ENCODE measurements at regions not wholly inside any gene's neighbourhood (a gene's known extent, or its start where the extent isn't known, plus 50 kb on each side); places are given as distances from the start of the nearest gene placed in this dataset.

DNA sequence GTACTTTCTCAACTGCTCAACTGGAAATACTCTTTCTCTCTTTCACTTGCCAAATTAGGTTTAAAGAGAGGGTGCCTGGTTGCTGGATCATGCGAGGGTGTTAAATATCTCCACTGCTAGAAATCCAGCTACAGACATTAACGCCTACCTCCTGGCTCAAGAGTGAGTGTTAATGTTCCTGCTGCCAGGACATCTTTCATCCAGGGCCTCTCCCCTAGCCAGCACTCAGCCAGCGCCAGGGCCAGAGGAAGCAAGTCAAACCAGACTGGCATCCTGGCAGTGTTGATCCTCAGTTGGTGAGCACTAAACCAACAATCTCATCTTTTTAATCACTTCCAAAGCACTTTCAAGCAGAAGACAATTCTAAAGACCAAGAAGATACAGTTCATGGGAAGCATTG, 92.9 kb upstream of the BARHL2 start:
- H3K4me1 Mint-ChIP-seq (ENCODE audit: low read depth): no peaks in the 10 kb centered on the region
- peaks cover 19% of the 10 kb centered on the region for H3K27me3 Mint-ChIP-seq
- peaks cover 5% of the 10 kb centered on the region for H3K9me3 Mint-ChIP-seq (ENCODE audit: low read depth)
- H3K27ac Mint-ChIP-seq: no peak overlapping the region
- peaks cover 4% of the 10 kb centered on the region for H3K36me3 Mint-ChIP-seq
- no peak overlapping the region for H3K4me3 Mint-ChIP-seq

DNA sequence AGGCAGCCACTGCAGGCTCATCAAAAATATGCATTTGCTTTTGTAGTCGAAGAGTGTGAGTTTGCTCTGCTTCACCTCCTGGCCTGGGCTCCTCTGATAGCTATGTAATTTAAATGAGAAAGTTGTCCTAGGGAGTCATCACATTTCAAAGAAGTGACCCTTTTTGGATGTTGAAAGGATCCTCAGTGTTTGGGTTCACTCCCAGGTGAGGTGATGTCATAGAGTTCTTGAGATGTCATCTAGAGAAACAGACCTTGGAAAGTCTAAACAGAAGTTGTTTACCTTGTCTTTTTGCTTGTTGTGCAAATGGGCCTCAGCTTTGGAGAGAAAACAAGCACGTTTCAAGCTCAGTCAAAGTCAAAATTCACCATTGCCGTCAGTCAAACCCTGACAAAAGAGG, 92.0 kb upstream of the BARHL2 start:
- Mint-ChIP-seq H3K4me3 (no peak overlapping the region), H3K36me3 (peaks cover 4% of the 10 kb centered on the region), H3K4me1 (ENCODE audit: low read depth) (no peaks in the 10 kb centered on the region), H3K27me3 (peaks cover 18% of the 10 kb centered on the region), H3K9me3 (ENCODE audit: low read depth) (peaks cover 5% of the 10 kb centered on the region), H3K27ac (no peak overlapping the region)

DNA sequence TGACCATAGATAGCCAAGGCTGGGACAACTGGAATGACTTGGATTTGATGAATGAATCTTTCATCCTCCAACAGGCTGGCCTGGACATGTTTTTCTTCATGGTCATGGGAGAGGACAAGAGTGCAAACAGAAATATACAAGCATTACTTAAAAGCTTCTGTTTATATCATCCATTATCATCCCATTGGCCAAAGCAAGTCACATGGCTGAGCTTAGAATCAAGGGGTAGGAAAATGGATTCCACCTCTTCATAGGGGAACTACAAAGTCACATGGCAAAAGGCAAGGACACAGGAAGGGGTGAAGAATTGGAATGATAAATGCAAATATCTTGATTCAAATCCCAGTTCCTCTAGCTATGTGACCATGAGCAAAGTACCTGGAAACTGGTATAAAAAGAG, 90.2 kb upstream of the BARHL2 start:
- no peak overlapping the region for H3K4me3 Mint-ChIP-seq
- H3K4me1 Mint-ChIP-seq (ENCODE audit: low read depth): no peaks in the 10 kb centered on the region
- peaks cover 20% of the 10 kb centered on the region for H3K27me3 Mint-ChIP-seq
- peaks cover 5% of the 10 kb centered on the region for H3K9me3 Mint-ChIP-seq (ENCODE audit: low read depth)
- H3K27ac Mint-ChIP-seq: no peak overlapping the region
- H3K36me3 Mint-ChIP-seq: peaks cover 4% of the 10 kb centered on the region

DNA sequence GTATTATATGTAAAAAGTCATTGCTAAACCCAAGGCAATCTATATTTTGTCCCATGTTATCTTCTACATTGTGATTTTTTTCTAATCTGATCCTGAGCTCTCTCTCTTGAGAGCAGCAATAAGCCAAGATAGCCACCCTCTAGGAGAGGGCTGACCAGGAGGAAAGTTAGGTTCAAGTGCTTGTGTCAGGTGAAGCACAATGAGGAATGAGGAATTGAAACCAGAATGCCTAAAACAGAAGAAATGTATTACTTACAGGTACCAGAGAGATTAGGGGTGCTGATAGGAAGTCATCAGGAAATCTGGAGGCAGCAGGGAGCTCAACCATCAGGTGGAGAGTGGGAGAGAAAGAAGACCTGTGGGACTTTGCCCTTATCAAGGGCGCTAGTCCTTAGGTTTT, 85.5 kb upstream of the BARHL2 start:
- no peak overlapping the region for H3K4me3 Mint-ChIP-seq
- peaks cover 5% of the 10 kb centered on the region for H3K9me3 Mint-ChIP-seq (ENCODE audit: low read depth)
- H3K4me1 Mint-ChIP-seq (ENCODE audit: low read depth): no peaks in the 10 kb centered on the region
- no peak overlapping the region for H3K27ac Mint-ChIP-seq
- H3K36me3 Mint-ChIP-seq: peaks cover 4% of the 10 kb centered on the region
- H3K27me3 Mint-ChIP-seq: peaks cover 14% of the 10 kb centered on the region

DNA sequence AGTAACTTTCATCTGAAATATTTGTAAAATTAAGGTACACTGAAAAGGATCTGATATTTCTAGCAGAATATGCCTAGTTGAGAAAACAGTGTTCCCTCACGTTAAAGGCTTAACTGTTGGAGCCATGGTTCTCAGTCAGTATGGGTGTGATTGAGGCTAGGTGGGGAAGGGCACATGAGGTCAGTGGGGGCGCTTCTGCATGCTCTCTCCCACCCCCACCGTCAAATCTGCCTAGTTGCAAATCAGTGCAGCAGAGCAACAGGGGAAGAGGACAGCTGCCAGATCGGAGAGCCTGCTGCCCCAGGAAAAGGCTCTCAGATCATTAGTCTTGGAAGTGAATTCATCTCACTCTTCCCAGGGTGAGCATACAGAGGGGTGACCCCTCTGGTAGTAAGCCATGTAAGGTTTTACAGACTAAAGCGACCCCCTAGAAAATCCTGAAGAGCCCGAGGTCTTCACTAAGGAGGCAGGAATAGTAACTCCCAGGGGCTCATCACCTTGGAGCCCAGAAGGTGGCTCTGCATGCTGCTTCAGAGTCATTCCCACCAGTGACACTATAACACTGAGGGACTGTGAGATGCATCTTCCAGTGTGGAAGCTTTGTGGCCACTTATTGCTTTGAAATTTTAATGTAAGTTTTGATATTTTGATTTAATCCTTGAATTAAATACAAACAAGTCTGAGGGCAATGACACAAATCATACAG, 83.1 kb upstream of the BARHL2 start:
- H3K27me3 Mint-ChIP-seq: peaks cover 12% of the 10 kb centered on the region
- peaks cover 1% of the 10 kb centered on the region for H3K36me3 Mint-ChIP-seq
- no peak overlapping the region for H3K27ac Mint-ChIP-seq
- peaks cover under 1% of the 10 kb centered on the region for H3K9me3 Mint-ChIP-seq (ENCODE audit: low read depth)
- no peak overlapping the region for H3K4me3 Mint-ChIP-seq
- no peaks in the 10 kb centered on the region for H3K4me1 Mint-ChIP-seq (ENCODE audit: low read depth)

DNA sequence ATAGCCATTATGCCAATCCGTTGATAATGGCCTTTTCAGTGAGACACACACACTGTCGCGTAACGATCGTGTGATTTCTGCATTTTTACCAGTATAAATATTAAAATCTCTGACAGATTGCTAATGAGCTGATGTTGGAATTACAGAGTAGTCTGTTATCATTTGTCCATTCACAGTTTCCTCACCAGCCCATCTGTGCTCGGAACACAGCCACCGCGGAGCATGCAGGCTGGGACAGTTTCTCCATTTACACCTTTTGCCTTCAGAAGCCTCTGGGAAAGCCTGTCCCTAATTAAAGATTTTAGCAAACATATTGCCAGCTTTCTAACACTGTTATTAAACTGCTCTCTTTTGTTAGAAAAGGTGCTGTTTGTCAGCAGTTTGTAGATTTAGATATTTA, 82.2 kb upstream of the BARHL2 start:
- no peak overlapping the region for H3K27ac Mint-ChIP-seq
- H3K9me3 Mint-ChIP-seq (ENCODE audit: low read depth): no peaks in the 10 kb centered on the region
- no peaks in the 10 kb centered on the region for H3K36me3 Mint-ChIP-seq
- H3K27me3 Mint-ChIP-seq: peaks cover 9% of the 10 kb centered on the region
- H3K4me3 Mint-ChIP-seq: no peak overlapping the region
- H3K4me1 Mint-ChIP-seq (ENCODE audit: low read depth): no peaks in the 10 kb centered on the region

DNA sequence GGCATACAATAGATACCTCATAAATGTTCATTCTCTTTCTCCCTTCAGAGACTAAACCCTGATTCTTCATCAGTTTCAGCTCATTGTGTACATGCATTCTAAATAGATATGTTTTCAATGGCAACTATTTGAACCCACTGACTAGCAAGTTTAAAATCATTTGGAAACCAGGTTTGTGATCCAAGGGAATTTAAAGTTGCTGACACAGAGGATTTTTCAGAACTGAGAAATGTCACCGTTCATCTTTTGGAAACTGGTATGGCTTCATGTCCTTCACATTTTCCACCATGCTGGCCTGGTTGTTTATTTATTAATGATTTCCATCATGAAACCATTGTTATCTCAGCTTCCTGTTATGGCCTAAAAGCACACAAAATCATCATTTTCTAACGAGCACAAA, 81.8 kb upstream of the BARHL2 start:
- Mint-ChIP-seq H3K36me3 (no peaks in the 10 kb centered on the region), H3K9me3 (ENCODE audit: low read depth) (no peaks in the 10 kb centered on the region), H3K4me3 (no peak overlapping the region), H3K27me3 (peaks cover 10% of the 10 kb centered on the region), H3K4me1 (ENCODE audit: low read depth) (no peaks in the 10 kb centered on the region), H3K27ac (no peak overlapping the region)

DNA sequence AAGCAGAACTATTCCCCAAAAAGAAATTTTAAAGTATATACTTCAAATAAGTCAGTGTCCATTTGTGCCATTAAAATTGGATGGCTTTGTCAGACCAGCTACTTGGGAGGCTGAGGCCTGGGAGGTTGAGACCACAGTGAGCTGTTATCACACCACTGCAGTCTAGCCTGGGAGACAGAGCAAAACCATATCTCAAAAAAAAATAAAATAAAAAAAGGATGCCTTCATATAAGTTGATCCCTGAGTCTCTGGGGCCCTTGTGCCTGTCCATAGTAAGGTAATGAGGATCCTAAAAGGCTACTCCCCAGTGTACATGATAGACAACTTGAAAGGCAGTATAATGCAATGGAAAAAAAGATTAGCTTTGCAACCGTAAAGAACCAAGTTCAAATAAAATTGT, 81.2 kb upstream of the BARHL2 start:
- no peaks in the 10 kb centered on the region for H3K9me3 Mint-ChIP-seq (ENCODE audit: low read depth)
- H3K27me3 Mint-ChIP-seq: peaks cover 7% of the 10 kb centered on the region
- no peaks in the 10 kb centered on the region for H3K4me1 Mint-ChIP-seq (ENCODE audit: low read depth)
- no peak overlapping the region for H3K4me3 Mint-ChIP-seq
- H3K36me3 Mint-ChIP-seq: no peaks in the 10 kb centered on the region
- H3K27ac Mint-ChIP-seq: no peak overlapping the region

DNA sequence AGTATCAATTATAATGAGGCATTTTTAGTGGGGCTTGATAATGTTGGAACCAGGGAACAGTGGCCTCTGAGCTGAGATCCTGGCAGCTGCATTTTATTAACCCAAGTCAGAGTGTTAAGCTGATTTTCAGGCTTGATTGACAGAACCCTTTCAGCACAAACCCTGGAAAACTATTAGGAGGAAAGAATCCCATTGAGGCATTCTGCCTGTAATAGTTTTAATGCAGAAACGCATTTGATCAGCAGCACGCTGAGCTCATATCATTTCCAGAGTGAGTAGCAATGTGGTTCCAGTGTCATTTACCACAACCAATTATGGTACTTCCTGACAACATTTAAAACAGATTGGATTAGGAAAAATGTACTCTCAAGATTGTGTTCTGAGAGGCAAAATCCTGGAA, 78.3 kb upstream of the BARHL2 start:
- Mint-ChIP-seq H3K27ac (no peak overlapping the region), H3K4me3 (no peak overlapping the region), H3K36me3 (no peaks in the 10 kb centered on the region), H3K4me1 (ENCODE audit: low read depth) (no peaks in the 10 kb centered on the region), H3K9me3 (ENCODE audit: low read depth) (no peaks in the 10 kb centered on the region), H3K27me3 (peaks cover 15% of the 10 kb centered on the region)

DNA sequence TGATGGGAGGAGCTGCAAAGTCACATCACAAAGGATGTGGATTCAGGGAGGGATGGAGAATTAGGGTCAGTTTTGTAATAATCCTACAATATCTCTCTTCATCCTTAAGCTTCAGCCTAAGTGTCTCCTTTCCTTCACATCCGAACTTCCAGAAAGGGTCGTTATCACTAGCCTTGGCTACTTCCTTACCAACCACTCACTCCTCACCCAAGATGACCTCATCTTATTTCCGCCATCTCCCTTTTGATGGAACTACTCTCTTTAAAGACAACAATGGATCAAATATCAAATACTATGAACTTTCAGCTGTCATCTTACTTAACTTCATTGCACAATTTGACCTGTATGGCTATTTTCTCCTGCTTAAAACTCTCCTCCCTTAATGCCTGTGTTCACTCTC, 69.6 kb upstream of the BARHL2 start:
- Mint-ChIP-seq H3K4me3 (no peak overlapping the region), H3K4me1 (ENCODE audit: low read depth) (no peaks in the 10 kb centered on the region), H3K27me3 (peaks cover 22% of the 10 kb centered on the region), H3K9me3 (ENCODE audit: low read depth) (no peaks in the 10 kb centered on the region), H3K36me3 (peaks cover 2% of the 10 kb centered on the region), H3K27ac (no peak overlapping the region)

DNA sequence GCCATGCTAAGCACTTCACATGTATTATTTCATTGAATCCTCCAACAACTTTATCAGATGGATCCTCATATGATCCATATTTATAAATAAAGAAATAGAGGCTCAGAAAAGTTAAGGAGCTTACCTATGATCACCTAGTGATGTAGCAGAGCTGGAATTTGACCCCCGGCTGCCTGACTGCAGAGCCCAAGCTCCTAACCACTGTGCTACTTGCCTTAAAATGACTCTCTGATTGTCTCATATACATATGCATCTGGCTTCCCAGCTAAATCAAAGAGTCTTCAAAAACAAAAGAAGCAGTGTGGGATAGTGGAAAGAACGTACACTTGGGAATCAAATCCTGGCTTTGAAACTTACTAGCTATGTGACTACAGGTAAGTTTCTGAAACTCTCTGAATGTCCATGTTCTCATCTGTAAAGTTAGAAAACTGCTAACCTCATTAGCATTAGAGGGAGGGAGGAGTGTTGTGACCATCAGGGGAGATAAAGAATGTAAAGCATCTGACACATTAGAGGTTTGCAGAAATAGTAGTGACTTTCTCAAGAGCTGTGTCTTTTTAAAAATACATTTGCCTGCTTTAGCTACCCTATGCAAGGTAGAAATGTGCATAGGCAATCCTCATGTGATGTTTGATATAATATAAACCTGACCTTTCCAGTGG, 67.2 kb upstream of the BARHL2 start:
- Mint-ChIP-seq H3K27me3 (peaks cover 10% of the 10 kb centered on the region), H3K4me3 (no peak overlapping the region), H3K27ac (no peak overlapping the region), H3K4me1 (ENCODE audit: low read depth) (no peaks in the 10 kb centered on the region), H3K9me3 (ENCODE audit: low read depth) (no peaks in the 10 kb centered on the region), H3K36me3 (no peaks in the 10 kb centered on the region)

DNA sequence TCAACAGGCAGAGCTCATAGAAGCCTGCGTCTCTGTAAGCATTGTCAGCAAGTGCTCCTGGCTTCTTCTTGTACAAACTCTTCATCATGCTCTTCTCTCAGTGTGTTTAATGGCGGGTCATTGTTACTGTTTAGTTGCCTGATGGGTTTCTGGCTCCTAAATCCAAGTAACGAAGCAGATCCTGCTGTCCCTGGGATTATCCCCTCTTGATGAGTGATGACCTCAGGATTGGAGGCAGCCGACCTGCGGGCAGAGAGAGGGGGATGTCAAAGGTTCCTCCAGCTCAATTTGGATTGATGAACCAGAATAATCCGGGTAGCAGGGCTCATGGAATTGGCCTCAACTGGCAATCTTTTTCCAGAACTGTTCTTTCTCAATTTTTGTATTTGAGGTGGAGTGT, 66.1 kb upstream of the BARHL2 start:
- Mint-ChIP-seq H3K4me1 (ENCODE audit: low read depth) (no peaks in the 10 kb centered on the region), H3K4me3 (no peak overlapping the region), H3K9me3 (ENCODE audit: low read depth) (no peaks in the 10 kb centered on the region), H3K27ac (no peak overlapping the region), H3K36me3 (no peaks in the 10 kb centered on the region), H3K27me3 (peaks cover 10% of the 10 kb centered on the region)

DNA sequence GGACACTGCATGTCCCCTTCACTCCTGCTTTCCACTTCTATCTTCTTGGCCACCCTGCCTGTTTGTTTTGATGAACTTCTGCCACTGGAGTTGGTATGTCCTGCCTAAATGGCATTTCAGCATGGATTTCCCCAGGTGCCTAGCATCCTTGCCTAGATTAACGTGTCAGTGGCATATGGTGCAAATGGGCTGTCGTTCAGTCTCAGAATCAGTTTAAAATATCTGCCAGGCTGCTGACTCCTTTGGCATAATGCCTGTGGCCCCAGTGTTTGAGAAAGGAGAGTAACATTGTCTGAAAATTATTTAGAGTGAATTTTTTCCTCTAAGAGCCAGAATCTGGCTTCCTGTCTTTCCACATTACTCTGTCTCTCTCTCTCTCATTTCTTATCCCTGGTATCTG, 64.9 kb upstream of the BARHL2 start:
- H3K27ac Mint-ChIP-seq: no peak overlapping the region
- H3K4me1 Mint-ChIP-seq (ENCODE audit: low read depth): no peaks in the 10 kb centered on the region
- no peaks in the 10 kb centered on the region for H3K9me3 Mint-ChIP-seq (ENCODE audit: low read depth)
- H3K4me3 Mint-ChIP-seq: no peak overlapping the region
- H3K36me3 Mint-ChIP-seq: no peaks in the 10 kb centered on the region
- H3K27me3 Mint-ChIP-seq: peaks cover 10% of the 10 kb centered on the region

DNA sequence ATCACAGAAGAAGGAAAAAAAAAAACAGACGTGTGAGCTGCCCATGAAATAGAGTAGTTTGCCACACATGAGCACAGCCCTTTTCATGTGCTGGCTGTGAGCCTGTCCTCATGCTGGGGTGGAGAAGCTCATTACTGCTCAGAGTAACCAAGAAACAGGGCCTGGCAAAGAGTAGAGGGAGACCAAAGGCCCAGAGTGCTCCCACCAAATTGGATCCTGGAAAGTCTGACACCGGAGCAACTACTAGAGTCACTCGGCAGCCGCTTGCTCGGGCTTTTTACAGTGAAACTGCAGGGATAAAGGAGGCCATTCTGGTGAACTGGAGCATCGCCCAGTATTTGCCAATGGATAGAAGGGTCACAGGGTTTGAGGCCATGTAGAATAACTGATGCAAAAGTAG, 64.4 kb upstream of the BARHL2 start:
- H3K36me3 Mint-ChIP-seq: no peaks in the 10 kb centered on the region
- no peak overlapping the region for H3K27ac Mint-ChIP-seq
- no peaks in the 10 kb centered on the region for H3K4me1 Mint-ChIP-seq (ENCODE audit: low read depth)
- H3K9me3 Mint-ChIP-seq (ENCODE audit: low read depth): no peaks in the 10 kb centered on the region
- H3K4me3 Mint-ChIP-seq: no peak overlapping the region
- peaks cover 13% of the 10 kb centered on the region for H3K27me3 Mint-ChIP-seq

DNA sequence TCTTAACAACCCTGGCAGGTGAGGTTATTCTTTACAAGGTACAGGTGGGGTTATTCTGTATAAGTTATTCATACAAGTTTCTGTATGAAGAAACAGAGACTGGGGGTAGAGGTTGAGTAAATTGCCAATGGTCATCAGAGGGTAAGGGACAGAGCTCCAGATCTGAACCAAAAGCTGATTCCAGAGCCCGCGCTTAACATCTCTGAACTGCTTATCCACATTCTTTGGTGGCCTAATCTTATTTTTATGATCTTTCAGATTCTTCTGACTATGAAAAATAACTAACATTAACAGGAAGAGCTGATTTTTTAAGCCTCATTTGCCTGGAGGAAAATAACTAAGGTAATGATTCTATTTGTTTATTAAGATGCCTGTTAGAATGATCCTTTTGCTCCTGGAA, 63.9 kb upstream of the BARHL2 start:
- Mint-ChIP-seq H3K36me3 (no peaks in the 10 kb centered on the region), H3K27ac (no peak overlapping the region), H3K9me3 (ENCODE audit: low read depth) (no peaks in the 10 kb centered on the region), H3K27me3 (peaks cover 13% of the 10 kb centered on the region), H3K4me3 (no peak overlapping the region), H3K4me1 (ENCODE audit: low read depth) (no peaks in the 10 kb centered on the region)

DNA sequence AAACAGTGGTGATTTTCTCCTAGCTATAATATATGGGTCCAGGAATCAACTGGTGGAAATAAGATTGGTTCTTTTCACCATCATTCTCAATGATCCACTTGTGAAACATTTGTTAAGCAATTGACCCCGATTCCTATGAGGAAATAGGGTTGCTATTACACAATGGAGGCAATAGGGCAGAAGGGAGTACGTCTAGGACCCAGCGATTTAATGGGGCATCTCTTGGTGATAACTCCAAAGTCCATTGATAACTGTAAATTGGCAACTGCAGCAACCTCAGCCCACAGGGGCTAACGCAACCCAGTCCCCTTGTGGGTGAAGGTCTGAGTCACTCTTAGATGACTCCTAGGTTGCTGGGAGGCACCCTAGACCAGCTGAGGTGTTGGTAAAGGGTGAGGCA, 62.5 kb upstream of the BARHL2 start:
- Mint-ChIP-seq H3K27me3 (peaks cover 11% of the 10 kb centered on the region), H3K36me3 (no peaks in the 10 kb centered on the region), H3K4me3 (no peak overlapping the region), H3K4me1 (ENCODE audit: low read depth) (no peaks in the 10 kb centered on the region), H3K27ac (no peak overlapping the region), H3K9me3 (ENCODE audit: low read depth) (no peaks in the 10 kb centered on the region)

Data from activated naive CD8-positive, alpha-beta T cell (primary cell).